K562 (cell line): ENCODE measurements at regions not wholly inside any gene's neighbourhood (a gene's known extent, or its start where the extent isn't known, plus 50 kb on each side); places are given as distances from the start of the nearest gene placed in this dataset.

Source experiments
- ATAC-seq: fragments of 200-7000 bp; cut with Tn5 transposase; 3 replicates; pipeline ENCODE4 v1.9.1; 2020; ENCODE audit warnings: moderate library complexity
- BruUV-seq: library from RNA; stranded (reverse); fragments of 400-500 nt; replicated peaks from 2 replicates; lab custom pipeline; 2021; lab: Mats Ljungman, UMichigan
- CTCF ChIA-PET: fragments of 300-600 bp; formaldehyde crosslinking; extraction: SDS; loops from one replicate; lab custom pipeline; 2021; ENCODE audit warnings: low intra/inter-chr PET ratio; lab: Yijun Ruan, JAX
- POLR2A ChIA-PET: fragments of 300-600, 350-650 bp; sonication (Branson Sonifier 250); formaldehyde crosslinking; extraction: SDS; loops from one replicate; lab custom pipeline; 2021; ENCODE audit warnings: antibody characterized with exemption, inconsistent platforms; lab: Yijun Ruan, JAX
- DNase-seq, 4 experiments: peaks; one replicate each; pipeline versions ENCODE4 v3.0.0 to v3.0.0-alpha.2; 2011 to 2018; ENCODE audit warnings: low spot score in 3 of 4, mixed read lengths in 3 of 4; ENCODE audit errors: extremely low read depth in 1 of 4
- FAIRE-seq: peaks from 2 replicates; lab custom pipeline; 2011; peaks lifted over from hg19 to GRCh38; lab: Jason Lieb, UNC
- H2AFZ ChIP-seq: 2 replicates; pipeline ENCODE4 v1.6.0; 2011; ENCODE audit warnings: low read depth, low read length, control low read depth, inconsistent platforms
- H3K27ac ChIP-seq: fragments of 200-600 bp; 3 replicates; pipeline ENCODE4 v1.8.0; 2011; ENCODE audit warnings: low read depth, mild to moderate bottlenecking, control low read depth, inconsistent platforms, low read length, moderate library complexity, mixed read lengths; ENCODE audit errors: extremely low read depth
- H3K27me3 ChIP-seq, 2 experiments: fragments of 300-600 bp in 1 of 2; 2 replicates in 1 of 2; 3 replicates in 1 of 2; pipeline versions ENCODE4 v1.6.0 to v1.8.0; 2011; ENCODE audit warnings: inconsistent platforms in 2 of 2, low read length in 2 of 2, mild to moderate bottlenecking in 1 of 2, mixed read lengths in 1 of 2, moderate library complexity in 1 of 2; ENCODE audit not compliant: control insufficient read depth in 2 of 2, insufficient read depth in 2 of 2
- H3K36me3 ChIP-seq: fragments of 300-600 bp; 3 replicates; pipeline ENCODE4 v1.8.0; 2011; ENCODE audit warnings: mild to moderate bottlenecking, low read length, inconsistent platforms; ENCODE audit not compliant: control insufficient read depth, insufficient read depth
- H3K4me1 ChIP-seq, 2 experiments: fragments of 200-600 bp in 1 of 2; replicated peaks in 1 of 2; 2 replicates in 1 of 2; 3 replicates in 1 of 2; pipeline versions ENCODE4 v1.5.1 to v1.8.0; 2011; ENCODE audit warnings: inconsistent platforms in 2 of 2, low read length in 2 of 2, mild to moderate bottlenecking in 1 of 2, mixed read lengths in 1 of 2, moderate library complexity in 1 of 2; ENCODE audit not compliant: control insufficient read depth in 2 of 2, insufficient read depth in 2 of 2
- H3K4me2 ChIP-seq: 2 replicates; pipeline ENCODE4 v1.6.1; 2011; ENCODE audit warnings: low read length, control low read depth, inconsistent platforms, mixed read lengths; ENCODE audit not compliant: insufficient read depth
- H3K4me3 ChIP-seq: fragments of 200-600 bp; sonication (generic), shearing (Covaris generic); 2 replicates; pipeline ENCODE4 v1.5.1; 2016; ENCODE audit warnings: control low read depth, inconsistent platforms
- H3K79me2 ChIP-seq: fragments of 200-600 bp; 3 replicates; pipeline ENCODE4 v1.8.0; 2011; ENCODE audit warnings: low read length, inconsistent platforms; ENCODE audit not compliant: control insufficient read depth, insufficient read depth
- H3K9ac ChIP-seq, 2 experiments: 2 replicates each; pipeline versions ENCODE4 v1.6.0 to v1.6.1; 2011; ENCODE audit warnings: low read depth in 2 of 2, low read length in 2 of 2, control low read depth in 1 of 2, inconsistent platforms in 1 of 2, mild to moderate bottlenecking in 1 of 2, mixed read lengths in 1 of 2; ENCODE audit not compliant: insufficient read depth in 1 of 2
- H3K9me1 ChIP-seq: one replicate; pipeline ENCODE4 v1.6.0; 2011; ENCODE audit warnings: inconsistent platforms, mild to moderate bottlenecking, low read length, moderate library complexity; ENCODE audit not compliant: control insufficient read depth, insufficient read depth
- H3K9me3 ChIP-seq: replicated peaks from 2 replicates; pipeline ENCODE4 v1.5.1; 2011; ENCODE audit warnings: low read depth, low read length, inconsistent platforms; ENCODE audit not compliant: control insufficient read depth, insufficient read depth
- H4K20me1 ChIP-seq: replicated peaks from 2 replicates; pipeline ENCODE4 v1.6.1; 2011; ENCODE audit warnings: low read length, inconsistent platforms, mixed read lengths; ENCODE audit not compliant: control insufficient read depth, insufficient read depth
- CAMTA2 ChIP-seq: fragments of 250-450 bp; sonication (Bioruptor Pico); conservative IDR thresholded peaks from 2 replicates; pipeline ENCODE4 v1.5.1; 2022
- E2F4 ChIP-seq: sonication (generic); formaldehyde crosslinking; IDR thresholded peaks from 2 replicates; pipeline ENCODE4 v1.8.0; 2022; ENCODE audit warnings: mild to moderate bottlenecking, low read depth, missing genetic modification reagents
- FOXO4 ChIP-seq: fragments of 450-650 bp; formaldehyde crosslinking; IDR thresholded peaks from 2 replicates; pipeline ENCODE4 v1.4.0; 2020; ENCODE audit warnings: mild to moderate bottlenecking, moderate library complexity
- MBD2 ChIP-seq: sonication (generic); IDR thresholded peaks from 2 replicates; pipeline ENCODE4 v1.6.1; 2016; ENCODE audit warnings: low read depth, borderline replicate concordance
- MYC ChIP-seq, 2 experiments: fragments of 250-450 bp in 1 of 2; sonication (Bioruptor Pico) in 1 of 2; IDR thresholded peaks; 2 replicates each; pipeline versions ENCODE4 v1.5.1 to v1.6.1; 2012 to 2021; ENCODE audit warnings: low read depth in 2 of 2, borderline replicate concordance in 1 of 2, improper control_type of control experiment in 1 of 2, low read length in 1 of 2, mild to moderate bottlenecking in 1 of 2, moderate library complexity in 1 of 2
- NFIX ChIP-seq: fragments of 250-450 bp; sonication (Bioruptor Pico); IDR thresholded peaks from 2 replicates; pipeline ENCODE4 v1.4.0; 2020; ENCODE audit warnings: low read depth, mild to moderate bottlenecking, moderate library complexity
- NFYB ChIP-seq: IDR thresholded peaks from 2 replicates; pipeline ENCODE4 v1.6.1; 2011; ENCODE audit warnings: mild to moderate bottlenecking, moderate library complexity; ENCODE audit not compliant: insufficient read length; ENCODE audit errors: extremely low read depth
- SMAD3 ChIP-seq: fragments of 450-650 bp; formaldehyde crosslinking; conservative IDR thresholded peaks from 2 replicates; pipeline ENCODE4 v1.4.0; 2020; ENCODE audit warnings: mild to moderate bottlenecking
- TAF1 ChIP-seq: IDR thresholded peaks from 2 replicates; pipeline ENCODE4 v1.6.1; 2011; ENCODE audit warnings: mild to moderate bottlenecking, low read length, moderate library complexity; ENCODE audit not compliant: insufficient read depth, control insufficient read depth, severe bottlenecking; ENCODE audit errors: extremely low read depth
- THRB ChIP-seq: fragments of 450-650 bp; formaldehyde crosslinking; conservative IDR thresholded peaks from 2 replicates; pipeline ENCODE4 v1.4.0; 2022; ENCODE audit warnings: mild to moderate bottlenecking, missing genetic modification characterization
- ZC3H8 ChIP-seq: fragments of 450-650 bp; IDR thresholded peaks from 2 replicates; pipeline ENCODE4 v1.6.1; 2017
- ZSCAN29 ChIP-seq: fragments of 450-650 bp; IDR thresholded peaks from 2 replicates; pipeline ENCODE4 v1.6.1; 2017
- WGBS: fragments of 100-300 bp; shearing (Covaris generic); methylation state at CpG from one replicate; pipeline ENCODE4 v1.1.6; 2016; ENCODE audit warnings: low coverage, mixed read lengths; ENCODE audit not compliant: insufficient coverage; ENCODE audit errors: missing lambda C conversion rate; 5-methylcytosine and 5-hydroxymethylcytosine counted together
- in situ Hi-C: fragments of 300-500 bp; cut with MboI; formaldehyde crosslinking; loops from 4 replicates; pipeline ENCODE4 v1.15.0; 2018; ENCODE audit warnings: inconsistent platforms, mixed read lengths
- intact Hi-C: fragments of 100-400 bp; cut with micrococcal nuclease; formaldehyde crosslinking; loops from 2 replicates; pipeline ENCODE4 v1.14.2; 2022

GRCh38 chr4:126827669-126828068 is 805.1 kb upstream of the INTU start:
- in situ Hi-C loops = no loop called here
- H3K36me3 ChIP-seq = peaks cover 21% of the 10 kb centered on the region; the same call in 2 of the 3 replicates
- H3K4me3 ChIP-seq = no peak overlapping the region
- ATAC-seq = no peak
- no peak overlapping the region for H2AFZ ChIP-seq
- no peaks in the 10 kb centered on the region for H3K9me1 ChIP-seq
- H3K4me2 ChIP-seq = no peak overlapping the region
- WGBS = 81% methylated on average over 2 of the region's 2 CpGs
- H3K4me1 ChIP-seq = no peaks in the 10 kb centered on the region
- no peaks in the 10 kb centered on the region for H3K27me3 ChIP-seq
- POLR2A ChIA-PET = no interaction called here
- H4K20me1 ChIP-seq = no peaks in the 10 kb centered on the region
- TF ChIP-seq FOXO4 (no peak), NFIX (CRISPR knock-in tag) (no peak), CAMTA2 (no peak), THRB (CRISPR knock-in tag) (no peak), MYC (IDR thresholded peaks at IDR 0.05; ENCODE audit: low read depth, low read length) (no peak), MYC (CRISPR knock-in tag; IDR thresholded peaks at IDR 0.05; ENCODE audit: borderline replicate concordance, low read depth) (no peak), NFYB (no peak), ZSCAN29 (no peak), ZC3H8 (no peak), TAF1 (no peak), E2F4 (CRISPR knock-in tag) (no peak), SMAD3 (no peak), MBD2 (no peak)
- no peak overlapping the region for H3K27ac ChIP-seq
- FAIRE-seq = no peak
- H3K9ac ChIP-seq = no peak overlapping the region
- H3K9me3 ChIP-seq = peaks cover 3% of the 10 kb centered on the region
- intact Hi-C loops = no loop called here
- H3K79me2 ChIP-seq = peaks cover 55% of the 10 kb centered on the region
- DNase-seq = no peak
- CTCF ChIA-PET = no interaction called here
- no TSS peak for BruUV-seq
